Erythroblast (primary cell): ENCODE measurements at regions not wholly inside any gene's neighbourhood (a gene's known extent, or its start where the extent isn't known, plus 50 kb on each side); places are given as distances from the start of the nearest gene placed in this dataset.

ENCODE experiments used
- DNase-seq, 2 experiments: peaks; one replicate each; lab custom pipeline; 2025; lab: John Stamatoyannopoulos, UW
- GATA1 ChIP-seq: IDR thresholded peaks from 2 replicates; pipeline ENCODE4 v1.6.1; 2011; ENCODE audit warnings: low read depth, mild to moderate bottlenecking, control low read depth, low read length, moderate library complexity
- POLR2A ChIP-seq: IDR thresholded peaks from 2 replicates; pipeline ENCODE4 v1.6.1; 2011; ENCODE audit warnings: mild to moderate bottlenecking, low read length

- no peak for DNase-seq
- TF ChIP-seq POLR2A (no peak), GATA1 (no peak)
Observed at GRCh38 chr3:167913219-167913835, 177.8 kb downstream of the SERPINI1 start.

- no peak for TF ChIP-seq POLR2A
- no peak for DNase-seq
Observed at GRCh38 chr3:167909952-167910351, 174.4 kb downstream of the SERPINI1 start.

- no peak for TF ChIP-seq GATA1
Observed at GRCh38 chr3:167909504-167909896, 174.0 kb downstream of the SERPINI1 start.

GRCh38 chr3:167908746-167909503, 173.4 kb downstream of the SERPINI1 start:
- TF ChIP-seq GATA1 (no peak), POLR2A (no peak)
- DNase-seq = no peak

More at GRCh38 chr3:167909504-167909896, 174.0 kb downstream of the SERPINI1 start:
- DNase-seq = no peak

- TF ChIP-seq GATA1 = no peak
- no peak for TF ChIP-seq POLR2A
- DNase-seq = no peak
Observed at GRCh38 chr3:167908221-167908620, 172.7 kb downstream of the SERPINI1 start.

- no peak for TF ChIP-seq GATA1
- TF ChIP-seq POLR2A = no peak
- no peak for DNase-seq
Observed at GRCh38 chr3:167901138-167901537, 165.6 kb downstream of the SERPINI1 start.

GRCh38 chr3:167899093-167899492, 163.6 kb downstream of the SERPINI1 start:
- TF ChIP-seq GATA1 = no peak
- TF ChIP-seq POLR2A = no peak

GRCh38 chr3:167898091-167898490, 162.6 kb downstream of the SERPINI1 start:
- TF ChIP-seq POLR2A = no peak
- TF ChIP-seq GATA1 = no peak
- DNase-seq = no peak

More at GRCh38 chr3:167899093-167899492, 163.6 kb downstream of the SERPINI1 start:
- no peak for DNase-seq

- no peak for TF ChIP-seq POLR2A
- TF ChIP-seq GATA1 = no peak
- DNase-seq = no peak
Observed at GRCh38 chr3:167895684-167896083, 160.2 kb downstream of the SERPINI1 start.

GRCh38 chr3:167895178-167895577, 159.7 kb downstream of the SERPINI1 start:
- DNase-seq = no peak
- TF ChIP-seq POLR2A (no peak), GATA1 (no peak)

- no peak for DNase-seq
- TF ChIP-seq GATA1 = no peak
- TF ChIP-seq POLR2A = no peak
Observed at GRCh38 chr3:167892205-167892604, 156.7 kb downstream of the SERPINI1 start.

GRCh38 chr3:167887096-167887495, 151.6 kb downstream of the SERPINI1 start:
- DNase-seq = no peak
- no peak for TF ChIP-seq POLR2A

- no peak for TF ChIP-seq POLR2A
- TF ChIP-seq GATA1 = no peak
- DNase-seq = no peak
Observed at GRCh38 chr3:167886690-167887089, 151.2 kb downstream of the SERPINI1 start.

GRCh38 chr3:167885277-167885676, 149.8 kb downstream of the SERPINI1 start:
- DNase-seq = no peak
- no peak for TF ChIP-seq GATA1
- no peak for TF ChIP-seq POLR2A

- no peak for TF ChIP-seq POLR2A
- TF ChIP-seq GATA1 = no peak
- DNase-seq = no peak
Observed at GRCh38 chr3:167884481-167884880, 149.0 kb downstream of the SERPINI1 start.
